ENCODE measurements at regions not wholly inside any gene's neighbourhood (a gene's known extent, or its start where the extent isn't known, plus 50 kb on each side); places are given as distances from the start of the nearest gene placed in this dataset.
"Not testable (repeated sequence)": the region's sequence is repeated elsewhere in the genome, so short reads cannot be mapped to it uniquely, and the experiment has no call there.

GRCh38 chr1:29607236-29607635 lies 370.9 kb downstream of the PTPRU start:
- Histone ChIP-seq H3K9me3 (no peaks in the 10 kb centered on the region), H3K27me3 (peaks cover 0 to 11% (median 0%) of the 10 kb centered on the region in 4 donors), H3K27ac (replicated peaks in 1 of 4) (no peak overlapping the region), H3K4me1 (no peaks in the 10 kb centered on the region), H3K4me3 (no peak overlapping the region), H3K36me3 (no peaks in the 10 kb centered on the region)
- intact Hi-C loops (cut with DNase I), result no loop called here
- no peak for TF ChIP-seq EP300 (IDR thresholded peaks at IDR 0.05)
- TF ChIP-seq CTCF (IDR thresholded peaks at IDR 0.05), result no peak
- no peak for TF ChIP-seq POLR2AphosphoS5 (IDR thresholded peaks at IDR 0.05)
- no peak for TF ChIP-seq POLR2A (IDR thresholded peaks at IDR 0.05; ENCODE audit: low read depth)
- DNase-seq (ENCODE audit: extremely low spot score), result no peak

- H3K4me3 ChIP-seq; H3K4me1 ChIP-seq; H3K9me3 ChIP-seq; H3K36me3 ChIP-seq; intact Hi-C loops (cut with DNase I); H3K27ac ChIP-seq (replicated peaks in 1 of 4): not testable (repeated sequence)
- WGBS, result 88% methylated on average over 7 of the region's 7 CpGs
- H3K27me3 ChIP-seq, result peaks cover 0 to 27% (median 0%) of the 10 kb centered on the region in 4 donors
- DNase-seq (ENCODE audit: extremely low spot score), result peak; percentile 42
Observed at GRCh38 chr1:29604796-29605195, 368.5 kb downstream of the PTPRU start.

- TF ChIP-seq EP300 (IDR thresholded peaks at IDR 0.05), result no peak
- TF ChIP-seq POLR2A (IDR thresholded peaks at IDR 0.05; ENCODE audit: low read depth), result no peak
- no peak for TF ChIP-seq CTCF (IDR thresholded peaks at IDR 0.05)
- no peak for TF ChIP-seq POLR2AphosphoS5 (IDR thresholded peaks at IDR 0.05)
- Histone ChIP-seq H3K4me1 (no peaks in the 10 kb centered on the region), H3K4me3 (no peak overlapping the region), H3K9me3 (no peaks in the 10 kb centered on the region), H3K27me3 (peaks cover 0 to 33% (median 0%) of the 10 kb centered on the region in 4 donors), H3K36me3 (no peaks in the 10 kb centered on the region), H3K27ac (replicated peaks in 1 of 4) (no peak overlapping the region)
- intact Hi-C loops (cut with DNase I), result no loop called here
- WGBS, result 79% methylated on average over 2 of the region's 2 CpGs
- DNase-seq (ENCODE audit: extremely low spot score), result peak; percentile 64
Observed at GRCh38 chr1:29603622-29604021, 367.3 kb downstream of the PTPRU start.

GRCh38 chr1:29602203-29602602 lies 365.9 kb downstream of the PTPRU start:
- H3K27ac ChIP-seq (replicated peaks in 1 of 4), result no peak overlapping the region
- no peaks in the 10 kb centered on the region for H3K4me1 ChIP-seq
- peaks cover 0 to 36% (median 0%) of the 10 kb centered on the region in 4 donors for H3K27me3 ChIP-seq
- no peak for TF ChIP-seq POLR2AphosphoS5 (IDR thresholded peaks at IDR 0.05)
- no peak for TF ChIP-seq CTCF (IDR thresholded peaks at IDR 0.05)
- TF ChIP-seq POLR2A (IDR thresholded peaks at IDR 0.05; ENCODE audit: low read depth), result no peak
- TF ChIP-seq EP300 (IDR thresholded peaks at IDR 0.05), result no peak
- peak; percentile 85 for DNase-seq (ENCODE audit: extremely low spot score)
- no peaks in the 10 kb centered on the region for H3K9me3 ChIP-seq
- 85% methylated on average over 3 of the region's 3 CpGs for WGBS
- H3K4me3 ChIP-seq, result no peak overlapping the region
- H3K36me3 ChIP-seq, result no peaks in the 10 kb centered on the region
- intact Hi-C loops (cut with DNase I), result no loop called here

- Histone ChIP-seq H3K4me3 (no peak overlapping the region), H3K4me1 (no peaks in the 10 kb centered on the region), H3K36me3 (no peaks in the 10 kb centered on the region), H3K27ac (replicated peaks in 1 of 4) (no peak overlapping the region), H3K9me3 (no peaks in the 10 kb centered on the region), H3K27me3 (peaks cover 0 to 37% (median 0%) of the 10 kb centered on the region in 4 donors)
- DNase-seq (ENCODE audit: extremely low spot score), result peak; percentile 89
- intact Hi-C loops (cut with DNase I), result no loop called here
- no peak for TF ChIP-seq POLR2AphosphoS5 (IDR thresholded peaks at IDR 0.05)
- no peak for TF ChIP-seq EP300 (IDR thresholded peaks at IDR 0.05)
- TF ChIP-seq POLR2A (IDR thresholded peaks at IDR 0.05; ENCODE audit: low read depth), result no peak
- TF ChIP-seq CTCF (IDR thresholded peaks at IDR 0.05), result no peak
- 72% methylated on average over 2 of the region's 3 CpGs for WGBS
Observed at GRCh38 chr1:29601021-29601420, 364.7 kb downstream of the PTPRU start.

Measured in esophagus muscularis mucosa (tissue), 4 donors.